ENCODE measurements at regions not wholly inside any gene's neighbourhood (a gene's known extent, or its start where the extent isn't known, plus 50 kb on each side); places are given as distances from the start of the nearest gene placed in this dataset.

DNA sequence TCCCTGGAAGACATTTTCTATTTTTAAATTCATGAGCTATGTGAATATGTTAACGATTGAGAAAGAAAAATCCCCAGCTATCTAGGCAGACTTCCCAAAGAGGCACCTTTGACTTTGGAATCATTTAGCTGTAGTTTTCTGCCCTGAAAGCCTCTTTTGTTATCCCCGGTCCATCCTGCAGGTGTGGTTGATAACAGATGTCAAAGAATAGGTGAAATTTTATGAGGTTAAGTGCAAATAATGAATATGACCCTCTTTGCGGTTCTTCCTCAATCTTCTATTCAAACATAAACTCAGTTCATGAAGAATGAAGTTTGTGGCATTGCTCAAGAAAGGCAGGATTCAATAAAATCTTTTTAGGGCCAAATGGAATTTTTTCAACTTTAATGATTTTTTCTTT, 51.6 kb upstream of the ATP8B1 start (continued):
- TF ChIP-seq, protein P1, sequence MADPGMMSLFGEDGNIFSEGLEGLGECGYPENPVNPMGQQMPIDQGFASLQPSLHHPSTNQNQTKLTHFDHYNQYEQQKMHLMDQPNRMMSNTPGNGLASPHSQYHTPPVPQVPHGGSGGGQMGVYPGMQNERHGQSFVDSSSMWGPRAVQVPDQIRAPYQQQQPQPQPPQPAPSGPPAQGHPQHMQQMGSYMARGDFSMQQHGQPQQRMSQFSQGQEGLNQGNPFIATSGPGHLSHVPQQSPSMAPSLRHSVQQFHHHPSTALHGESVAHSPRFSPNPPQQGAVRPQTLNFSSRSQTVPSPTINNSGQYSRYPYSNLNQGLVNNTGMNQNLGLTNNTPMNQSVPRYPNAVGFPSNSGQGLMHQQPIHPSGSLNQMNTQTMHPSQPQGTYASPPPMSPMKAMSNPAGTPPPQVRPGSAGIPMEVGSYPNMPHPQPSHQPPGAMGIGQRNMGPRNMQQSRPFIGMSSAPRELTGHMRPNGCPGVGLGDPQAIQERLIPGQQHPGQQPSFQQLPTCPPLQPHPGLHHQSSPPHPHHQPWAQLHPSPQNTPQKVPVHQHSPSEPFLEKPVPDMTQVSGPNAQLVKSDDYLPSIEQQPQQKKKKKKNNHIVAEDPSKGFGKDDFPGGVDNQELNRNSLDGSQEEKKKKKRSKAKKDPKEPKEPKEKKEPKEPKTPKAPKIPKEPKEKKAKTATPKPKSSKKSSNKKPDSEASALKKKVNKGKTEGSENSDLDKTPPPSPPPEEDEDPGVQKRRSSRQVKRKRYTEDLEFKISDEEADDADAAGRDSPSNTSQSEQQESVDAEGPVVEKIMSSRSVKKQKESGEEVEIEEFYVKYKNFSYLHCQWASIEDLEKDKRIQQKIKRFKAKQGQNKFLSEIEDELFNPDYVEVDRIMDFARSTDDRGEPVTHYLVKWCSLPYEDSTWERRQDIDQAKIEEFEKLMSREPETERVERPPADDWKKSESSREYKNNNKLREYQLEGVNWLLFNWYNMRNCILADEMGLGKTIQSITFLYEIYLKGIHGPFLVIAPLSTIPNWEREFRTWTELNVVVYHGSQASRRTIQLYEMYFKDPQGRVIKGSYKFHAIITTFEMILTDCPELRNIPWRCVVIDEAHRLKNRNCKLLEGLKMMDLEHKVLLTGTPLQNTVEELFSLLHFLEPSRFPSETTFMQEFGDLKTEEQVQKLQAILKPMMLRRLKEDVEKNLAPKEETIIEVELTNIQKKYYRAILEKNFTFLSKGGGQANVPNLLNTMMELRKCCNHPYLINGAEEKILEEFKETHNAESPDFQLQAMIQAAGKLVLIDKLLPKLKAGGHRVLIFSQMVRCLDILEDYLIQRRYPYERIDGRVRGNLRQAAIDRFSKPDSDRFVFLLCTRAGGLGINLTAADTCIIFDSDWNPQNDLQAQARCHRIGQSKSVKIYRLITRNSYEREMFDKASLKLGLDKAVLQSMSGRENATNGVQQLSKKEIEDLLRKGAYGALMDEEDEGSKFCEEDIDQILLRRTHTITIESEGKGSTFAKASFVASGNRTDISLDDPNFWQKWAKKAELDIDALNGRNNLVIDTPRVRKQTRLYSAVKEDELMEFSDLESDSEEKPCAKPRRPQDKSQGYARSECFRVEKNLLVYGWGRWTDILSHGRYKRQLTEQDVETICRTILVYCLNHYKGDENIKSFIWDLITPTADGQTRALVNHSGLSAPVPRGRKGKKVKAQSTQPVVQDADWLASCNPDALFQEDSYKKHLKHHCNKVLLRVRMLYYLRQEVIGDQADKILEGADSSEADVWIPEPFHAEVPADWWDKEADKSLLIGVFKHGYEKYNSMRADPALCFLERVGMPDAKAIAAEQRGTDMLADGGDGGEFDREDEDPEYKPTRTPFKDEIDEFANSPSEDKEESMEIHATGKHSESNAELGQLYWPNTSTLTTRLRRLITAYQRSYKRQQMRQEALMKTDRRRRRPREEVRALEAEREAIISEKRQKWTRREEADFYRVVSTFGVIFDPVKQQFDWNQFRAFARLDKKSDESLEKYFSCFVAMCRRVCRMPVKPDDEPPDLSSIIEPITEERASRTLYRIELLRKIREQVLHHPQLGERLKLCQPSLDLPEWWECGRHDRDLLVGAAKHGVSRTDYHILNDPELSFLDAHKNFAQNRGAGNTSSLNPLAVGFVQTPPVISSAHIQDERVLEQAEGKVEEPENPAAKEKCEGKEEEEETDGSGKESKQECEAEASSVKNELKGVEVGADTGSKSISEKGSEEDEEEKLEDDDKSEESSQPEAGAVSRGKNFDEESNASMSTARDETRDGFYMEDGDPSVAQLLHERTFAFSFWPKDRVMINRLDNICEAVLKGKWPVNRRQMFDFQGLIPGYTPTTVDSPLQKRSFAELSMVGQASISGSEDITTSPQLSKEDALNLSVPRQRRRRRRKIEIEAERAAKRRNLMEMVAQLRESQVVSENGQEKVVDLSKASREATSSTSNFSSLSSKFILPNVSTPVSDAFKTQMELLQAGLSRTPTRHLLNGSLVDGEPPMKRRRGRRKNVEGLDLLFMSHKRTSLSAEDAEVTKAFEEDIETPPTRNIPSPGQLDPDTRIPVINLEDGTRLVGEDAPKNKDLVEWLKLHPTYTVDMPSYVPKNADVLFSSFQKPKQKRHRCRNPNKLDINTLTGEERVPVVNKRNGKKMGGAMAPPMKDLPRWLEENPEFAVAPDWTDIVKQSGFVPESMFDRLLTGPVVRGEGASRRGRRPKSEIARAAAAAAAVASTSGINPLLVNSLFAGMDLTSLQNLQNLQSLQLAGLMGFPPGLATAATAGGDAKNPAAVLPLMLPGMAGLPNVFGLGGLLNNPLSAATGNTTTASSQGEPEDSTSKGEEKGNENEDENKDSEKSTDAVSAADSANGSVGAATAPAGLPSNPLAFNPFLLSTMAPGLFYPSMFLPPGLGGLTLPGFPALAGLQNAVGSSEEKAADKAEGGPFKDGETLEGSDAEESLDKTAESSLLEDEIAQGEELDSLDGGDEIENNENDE (IDR thresholded peaks at IDR 0.05; ENCODE audit: insufficient replicate concordance, low read length): no peak
- TF ChIP-seq FOSL1 (IDR thresholded peaks at IDR 0.05; ENCODE audit: insufficient read depth, low read depth, low read length) (no peak), EZH2 (IDR thresholded peaks at IDR 0.05; ENCODE audit: low read depth, low read length, severe bottlenecking) (no peak), RXRA (IDR thresholded peaks at IDR 0.05; ENCODE audit: insufficient read depth, low read depth, low read length) (no peak), SAP30 (IDR thresholded peaks at IDR 0.05; ENCODE audit: insufficient read depth, insufficient replicate concordance, low read length) (no peak), TAF7 (optimal IDR thresholded peaks at IDR 0.05; ENCODE audit: borderline replicate concordance, low read depth, low read length) (no peak), CEBPB (IDR thresholded peaks at IDR 0.05; ENCODE audit: low read depth, low read length) (no peak), TAF1 (IDR thresholded peaks at IDR 0.05; ENCODE audit: low read depth, low read length) (no peak), EP300 (IDR thresholded peaks at IDR 0.05; ENCODE audit: borderline replicate concordance in 1 of 2, low read depth in 2 of 2, low read length in 2 of 2) (no peak), SUZ12 (IDR thresholded peaks at IDR 0.05; ENCODE audit: low read length) (no peak), EGR1 (IDR thresholded peaks at IDR 0.05; ENCODE audit: borderline replicate concordance, low read depth, low read length) (no peak)
